HFFc6 (cell line): ENCODE measurements at regions not wholly inside any gene's neighbourhood (a gene's known extent, or its start where the extent isn't known, plus 50 kb on each side); places are given as distances from the start of the nearest gene placed in this dataset.

ENCODE experiments used
- DNase-seq: peaks from one replicate; pipeline ENCODE4 v3.0.0-alpha.2; 2018
- H3K27ac Mint-ChIP-seq: 2 replicates; pipeline ENCODE4 v1.8.0; 2020; ENCODE audit warnings: mild to moderate bottlenecking, mixed read lengths
- H3K27me3 Mint-ChIP-seq: 2 replicates; pipeline ENCODE4 v1.8.0; 2021; ENCODE audit warnings: mild to moderate bottlenecking, moderate library complexity, mixed read lengths; ENCODE audit not compliant: insufficient read depth
- H3K36me3 Mint-ChIP-seq: 2 replicates; pipeline ENCODE4 v1.8.0; 2021; ENCODE audit warnings: low read depth, mixed read lengths
- H3K4me1 Mint-ChIP-seq: 2 replicates; pipeline ENCODE4 v1.8.0; 2020; ENCODE audit warnings: low read depth, mixed read lengths
- H3K4me3 Mint-ChIP-seq: 2 replicates; pipeline ENCODE4 v1.8.0; 2020; ENCODE audit warnings: mild to moderate bottlenecking, moderate library complexity, mixed read lengths
- H3K9me3 Mint-ChIP-seq: 2 replicates; pipeline ENCODE4 v1.8.0; 2020; ENCODE audit warnings: mild to moderate bottlenecking, mixed read lengths
- CTCF ChIP-seq: fragments of 200-600 bp; sonication (generic); IDR thresholded peaks from 2 replicates; pipeline ENCODE4 v1.5.0; 2021; ENCODE audit warnings: antibody characterized with exemption, mild to moderate bottlenecking

DNA sequence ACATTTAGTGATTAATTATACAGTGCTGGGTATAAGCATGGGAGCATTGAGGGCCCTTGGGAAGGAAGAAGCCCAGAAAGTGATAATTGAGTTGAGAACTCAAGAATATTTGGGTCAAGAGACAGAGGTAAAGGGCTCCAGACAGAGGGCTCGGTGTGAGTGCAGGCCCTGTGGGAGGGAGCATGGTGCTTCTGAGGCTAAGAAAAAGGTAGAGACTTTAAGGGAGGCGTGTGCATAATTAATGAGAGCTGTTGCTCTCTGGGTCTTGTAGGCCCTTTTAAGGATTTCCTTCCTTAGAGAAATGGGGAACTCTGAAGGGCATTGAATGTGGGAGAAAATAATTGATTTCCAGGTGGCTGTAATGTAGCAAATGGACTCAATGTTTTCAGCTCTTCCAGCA lies 735.0 kb upstream of the POU3F3 start:
- no peak for DNase-seq
- Mint-ChIP-seq H3K4me3 (no peak overlapping the region), H3K27ac (no peak overlapping the region), H3K27me3 (no peaks in the 10 kb centered on the region; the same call in 1 of the 2 replicates), H3K4me1 (no peaks in the 10 kb centered on the region), H3K36me3 (no peaks in the 10 kb centered on the region), H3K9me3 (peaks cover 42% of the 10 kb centered on the region)
- no peak for TF ChIP-seq CTCF

DNA sequence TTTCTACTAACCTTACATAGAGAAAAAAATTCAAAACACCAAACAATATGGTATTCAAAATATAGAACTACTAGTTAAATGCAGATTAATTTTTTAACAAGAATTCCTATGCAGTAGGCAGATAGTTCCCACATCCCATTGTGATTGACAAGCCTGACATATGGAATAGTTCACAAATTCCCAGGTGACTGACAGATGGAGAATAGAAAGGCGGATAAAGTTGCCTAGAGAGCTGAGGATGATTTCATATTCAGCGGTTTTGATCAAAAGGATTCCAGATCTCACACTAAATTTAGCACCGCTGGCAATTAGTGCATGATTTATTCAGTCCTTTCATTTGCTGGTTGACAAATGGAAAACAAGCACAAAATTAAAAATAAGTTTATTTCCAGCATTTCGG lies 733.7 kb upstream of the POU3F3 start:
- no peaks in the 10 kb centered on the region; the same call in 1 of the 2 replicates for H3K27me3 Mint-ChIP-seq
- H3K27ac Mint-ChIP-seq: no peak overlapping the region
- no peak for TF ChIP-seq CTCF
- peaks cover 47% of the 10 kb centered on the region for H3K9me3 Mint-ChIP-seq
- no peak overlapping the region for H3K4me3 Mint-ChIP-seq
- no peak for DNase-seq
- no peaks in the 10 kb centered on the region for H3K4me1 Mint-ChIP-seq
- no peaks in the 10 kb centered on the region for H3K36me3 Mint-ChIP-seq

DNA sequence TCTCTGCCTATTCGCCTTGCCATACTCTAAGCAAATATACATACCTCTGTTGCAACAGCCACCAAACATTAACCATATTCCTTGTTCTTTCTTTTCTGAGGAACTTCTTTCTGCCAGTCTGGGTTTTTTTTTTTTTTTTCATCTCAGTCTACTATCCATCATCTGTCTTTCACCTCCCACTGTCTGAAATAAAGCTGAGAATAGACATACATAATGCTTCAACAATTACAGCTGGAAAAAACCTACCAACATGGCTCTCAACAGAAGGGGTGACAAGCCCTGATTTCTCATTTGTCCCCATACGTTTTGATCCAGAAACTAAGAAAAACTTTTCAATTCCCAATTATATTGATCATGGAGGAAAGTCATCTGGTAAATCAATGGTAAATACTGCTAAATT lies 728.8 kb upstream of the POU3F3 start:
- no peak overlapping the region for H3K27ac Mint-ChIP-seq
- H3K36me3 Mint-ChIP-seq: no peaks in the 10 kb centered on the region
- H3K9me3 Mint-ChIP-seq: peaks cover 54% of the 10 kb centered on the region
- no peaks in the 10 kb centered on the region for H3K4me1 Mint-ChIP-seq
- H3K27me3 Mint-ChIP-seq: no peaks in the 10 kb centered on the region
- DNase-seq: no peak
- TF ChIP-seq CTCF: no peak
- no peak overlapping the region for H3K4me3 Mint-ChIP-seq

GRCh38 chr2:104127049-104127770 lies 726.7 kb upstream of the POU3F3 start:
- H3K9me3 Mint-ChIP-seq: peaks cover 39% of the 10 kb centered on the region
- H3K36me3 Mint-ChIP-seq: no peaks in the 10 kb centered on the region
- H3K27me3 Mint-ChIP-seq: no peaks in the 10 kb centered on the region

DNA sequence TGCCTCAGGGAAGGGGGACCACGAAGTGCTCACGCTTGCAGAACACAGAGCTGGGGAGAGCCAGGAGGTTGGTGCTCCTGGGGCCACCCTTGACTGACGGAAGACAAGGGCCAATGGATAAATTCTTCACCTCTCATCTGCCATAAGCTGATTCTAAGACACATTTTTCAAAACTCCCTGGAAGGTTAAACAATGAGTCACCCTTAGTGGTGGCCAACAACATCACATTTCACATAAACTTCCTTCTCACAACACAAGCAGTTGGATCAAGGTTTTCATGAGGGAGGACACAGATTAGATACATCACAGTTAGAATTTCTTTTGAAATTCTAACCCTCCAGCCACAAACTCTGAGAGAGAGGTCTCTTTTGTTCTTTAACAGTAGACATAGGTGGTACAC lies 713.6 kb upstream of the POU3F3 start:
- Mint-ChIP-seq H3K27me3 (no peaks in the 10 kb centered on the region; the same call in 1 of the 2 replicates), H3K27ac (no peak overlapping the region), H3K4me1 (no peaks in the 10 kb centered on the region), H3K9me3 (peaks cover 43% of the 10 kb centered on the region), H3K36me3 (no peaks in the 10 kb centered on the region), H3K4me3 (no peak overlapping the region)
- no peak for TF ChIP-seq CTCF
- DNase-seq: no peak

More at GRCh38 chr2:104127049-104127770, 726.7 kb upstream of the POU3F3 start:
- H3K4me1 Mint-ChIP-seq: no peaks in the 10 kb centered on the region
- no peak for TF ChIP-seq CTCF
- no peak for DNase-seq
- H3K4me3 Mint-ChIP-seq: no peak overlapping the region
- H3K27ac Mint-ChIP-seq: no peak overlapping the region
